Fibroblast of the conjunctiva (primary cell): ENCODE measurements at regions not wholly inside any gene's neighbourhood (a gene's known extent, or its start where the extent isn't known, plus 50 kb on each side); places are given as distances from the start of the nearest gene placed in this dataset.
A peak's percentile ranks its signal among the peaks of the same experiment; 100 is the strongest.
"Not testable (repeated sequence)": the region's sequence is repeated elsewhere in the genome, so short reads cannot be mapped to it uniquely, and the experiment has no call there.

ENCODE experiments used
- DNase-seq: peaks from one replicate; pipeline ENCODE4 v3.0.0-alpha.2; 2010; ENCODE audit warnings: low read depth

- DNase-seq: no peak
These were observed 139.8 kb upstream of the LGR5 start for GRCh38 chr12:71299541-71300376.

DNA sequence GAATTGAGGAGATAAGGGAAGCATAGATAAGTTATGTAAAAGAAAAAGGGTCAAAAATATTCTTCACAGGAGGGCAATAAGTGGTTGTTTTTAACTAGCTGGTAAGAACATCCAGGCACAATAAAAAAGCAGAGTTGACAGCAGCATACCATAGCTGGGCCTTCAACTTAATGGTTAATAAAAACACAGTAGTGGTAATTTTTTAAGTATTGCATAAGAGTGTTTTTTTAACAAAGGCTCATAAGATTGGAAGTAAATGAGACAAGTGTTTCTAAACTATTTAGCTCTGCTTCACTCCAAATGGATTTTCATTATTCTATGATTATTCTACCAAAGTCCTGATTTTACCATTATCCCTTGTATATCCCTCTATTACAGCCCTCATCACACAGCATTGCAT lies 140.1 kb upstream of the TSPAN8 start:
- no peak for DNase-seq

- DNase-seq: no peak
These were observed 138.2 kb upstream of the TSPAN8 start for GRCh38 chr12:71295953-71296352.

- no peak for DNase-seq
These were observed 133.9 kb upstream of the TSPAN8 start for GRCh38 chr12:71291746-71292145.

GRCh38 chr12:71283883-71284282 lies 126.1 kb upstream of the TSPAN8 start:
- no peak for DNase-seq

DNA sequence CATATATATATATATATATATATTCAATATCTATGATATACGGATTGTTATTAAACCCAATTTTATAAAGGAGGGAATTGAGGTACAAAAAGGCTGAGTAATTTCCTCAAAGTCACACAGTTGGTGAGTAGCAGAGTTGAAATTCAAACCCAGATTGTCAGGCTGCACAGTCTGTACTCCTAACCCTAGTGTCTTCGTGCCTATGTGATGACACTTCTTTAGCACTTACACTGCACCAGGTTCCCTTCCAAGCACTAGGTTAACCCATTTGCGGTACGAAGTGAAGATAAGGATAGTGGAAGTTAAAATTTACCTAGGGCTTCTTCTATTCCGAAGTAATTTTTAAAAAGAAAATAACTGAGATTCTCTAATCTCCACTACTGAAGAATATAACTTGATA lies 125.1 kb upstream of the TSPAN8 start:
- DNase-seq: no peak

- no peak for DNase-seq
These were observed 124.2 kb upstream of the TSPAN8 start for GRCh38 chr12:71282020-71282419.

DNA sequence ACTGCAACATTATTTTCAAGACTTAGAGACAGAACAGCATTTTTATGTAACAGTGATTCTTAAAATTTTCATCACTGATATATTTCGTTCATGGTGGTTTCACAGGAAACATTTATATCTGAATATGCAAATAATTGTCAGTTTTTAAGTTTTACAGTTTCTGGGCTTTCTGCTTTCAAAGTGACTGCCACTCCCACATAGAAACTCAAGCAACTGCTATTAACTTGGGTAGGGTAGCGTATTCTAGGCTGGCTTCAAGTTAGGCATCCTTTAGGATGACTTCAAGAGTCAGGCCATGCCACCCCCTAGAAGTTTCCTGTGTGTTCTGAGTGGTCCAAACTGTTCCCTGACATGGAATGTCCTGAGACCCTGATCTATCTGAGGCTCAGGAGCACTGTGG lies 123.6 kb upstream of the TSPAN8 start:
- no peak for DNase-seq

DNA sequence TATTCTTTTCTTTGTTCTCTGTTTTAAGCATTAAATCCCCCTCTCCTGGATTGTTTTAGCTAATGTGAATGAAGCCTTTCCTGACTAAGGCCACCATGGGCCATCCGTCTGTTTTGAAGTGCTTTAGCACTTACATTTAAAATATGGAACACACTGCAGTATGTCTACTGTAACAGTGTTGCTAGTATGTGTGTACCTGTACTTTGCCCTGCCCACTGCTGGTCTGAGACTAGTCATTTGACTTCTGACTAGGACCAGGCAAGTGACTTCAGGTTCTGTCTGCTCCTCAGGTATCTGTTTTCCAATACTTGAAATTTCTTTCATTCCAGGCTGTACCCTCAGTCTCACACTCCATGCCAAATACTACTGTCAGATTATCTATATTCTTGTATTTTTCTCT lies 120.1 kb upstream of the TSPAN8 start:
- no peak for DNase-seq

- no peak for DNase-seq
These were observed 118.7 kb upstream of the TSPAN8 start for GRCh38 chr12:71276541-71276940.

GRCh38 chr12:71270794-71271193 lies 113.0 kb upstream of the TSPAN8 start:
- DNase-seq: not testable (repeated sequence)

DNA sequence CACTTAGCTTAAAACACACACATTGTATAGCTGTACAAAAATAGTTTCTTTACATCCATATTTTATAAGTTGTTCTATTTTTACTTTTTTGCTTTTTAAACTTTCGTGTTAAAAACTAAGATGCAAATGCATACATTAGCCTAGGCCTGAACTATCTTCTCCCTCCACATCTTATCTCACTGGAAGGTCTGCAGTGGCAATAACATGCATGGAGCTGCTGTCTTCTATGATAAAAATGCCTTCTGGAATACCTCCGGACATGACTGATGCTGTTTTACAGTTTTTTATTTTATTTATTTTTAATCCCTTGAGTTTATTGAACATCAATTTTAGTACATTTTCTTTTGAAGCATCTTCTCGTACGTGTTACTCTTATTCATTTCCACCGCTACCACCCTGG lies 112.3 kb upstream of the TSPAN8 start:
- no peak for DNase-seq

DNA sequence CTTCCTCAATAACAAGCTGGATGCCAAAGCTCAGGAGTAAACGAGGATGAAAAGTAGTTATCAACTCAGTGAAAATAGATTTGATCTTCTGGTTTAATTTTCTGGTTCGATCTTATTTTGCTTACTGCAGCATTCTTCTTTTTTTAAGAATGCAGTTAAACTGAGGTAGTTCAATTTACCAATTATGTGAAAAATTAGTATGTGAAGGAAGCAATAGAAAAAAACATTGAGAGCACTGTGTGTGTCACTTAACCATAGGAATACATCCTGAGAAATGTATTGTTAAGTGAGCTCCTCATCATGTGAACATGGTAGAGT lies 111.4 kb upstream of the TSPAN8 start:
- no peak for DNase-seq

GRCh38 chr12:71268598-71269280 lies 110.9 kb upstream of the TSPAN8 start:
- no peak for DNase-seq

DNA sequence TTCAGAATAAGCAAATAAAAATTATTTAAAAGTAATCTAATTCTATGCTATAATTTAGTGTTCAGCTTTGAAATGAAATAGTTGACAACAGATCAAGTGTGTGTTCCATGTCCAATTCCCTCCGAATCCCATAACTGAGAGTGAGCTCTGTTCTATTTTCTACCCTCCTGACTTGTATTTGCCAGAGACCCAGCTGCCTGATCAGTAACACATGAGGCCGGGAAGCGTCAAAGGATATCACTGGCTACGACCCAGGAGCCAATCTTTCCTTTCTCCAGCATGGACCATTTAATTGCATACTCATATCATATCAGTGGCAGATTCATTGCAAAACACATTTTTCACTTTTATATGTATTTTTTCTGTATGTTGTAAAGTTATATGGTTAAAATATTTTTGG lies 108.8 kb upstream of the TSPAN8 start:
- no peak for DNase-seq

DNA sequence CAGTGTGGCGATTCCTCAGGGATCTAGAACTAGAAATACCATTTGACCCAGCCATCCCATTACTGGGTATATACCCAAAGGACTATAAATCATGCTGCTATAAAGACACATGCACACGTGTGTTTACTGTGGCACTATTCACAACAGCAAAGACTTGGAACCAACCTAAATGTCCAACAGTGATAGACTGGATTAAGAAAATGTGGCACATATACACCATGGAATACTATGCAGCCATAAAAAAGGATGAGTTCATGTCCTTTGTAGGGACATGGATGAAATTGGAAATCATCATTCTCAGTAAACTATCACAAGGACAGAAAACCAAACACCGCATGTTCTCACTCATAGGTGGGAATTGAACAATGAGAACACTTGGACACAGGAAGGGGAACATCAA lies 107.9 kb upstream of the TSPAN8 start:
- not testable (repeated sequence) for DNase-seq

GRCh38 chr12:71262466-71262865 lies 104.7 kb upstream of the TSPAN8 start:
- no peak for DNase-seq

GRCh38 chr12:71252473-71252872 lies 94.7 kb upstream of the TSPAN8 start:
- no peak for DNase-seq

DNA sequence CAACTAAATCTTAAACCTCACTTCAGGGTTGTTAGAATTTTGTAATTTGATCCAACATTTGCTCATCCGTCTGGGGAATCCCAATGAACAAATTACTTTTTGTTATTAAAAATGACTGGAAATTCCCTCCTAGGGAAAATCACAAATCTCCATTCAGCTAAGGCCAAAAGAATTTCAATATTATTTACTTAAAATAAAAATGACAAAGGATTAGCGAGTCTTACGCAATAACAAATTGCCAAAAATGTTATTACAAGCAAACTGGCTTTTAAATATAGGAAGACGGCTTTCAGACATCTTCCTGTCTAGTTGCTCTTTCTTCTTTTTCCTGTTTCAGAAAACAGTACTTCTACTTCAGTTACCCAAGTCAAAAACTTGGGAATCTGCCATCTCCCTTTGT lies 92.4 kb upstream of the TSPAN8 start:
- no peak for DNase-seq

DNA sequence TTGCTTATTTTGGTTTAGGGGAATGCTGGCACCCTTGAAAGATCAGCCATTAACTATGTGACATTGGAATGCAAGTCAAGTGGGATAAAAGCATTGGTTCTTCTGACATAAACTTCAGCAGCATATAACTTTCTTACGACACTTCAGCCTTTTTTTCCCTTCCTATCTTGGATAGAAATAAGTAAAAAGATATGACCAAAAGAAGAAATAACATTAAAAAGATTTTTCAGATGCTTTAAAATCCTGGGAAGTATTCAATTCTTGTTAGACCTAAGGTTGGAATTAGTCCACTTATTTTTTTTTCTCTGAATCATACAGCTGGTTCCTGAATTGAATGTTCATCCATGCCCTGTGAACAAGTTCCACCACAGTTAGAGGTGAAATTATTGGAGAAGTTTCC lies 85.6 kb upstream of the TSPAN8 start:
- no peak for DNase-seq

GRCh38 chr12:71242511-71242910 lies 84.7 kb upstream of the TSPAN8 start:
- peak; percentile 1 for DNase-seq

DNA sequence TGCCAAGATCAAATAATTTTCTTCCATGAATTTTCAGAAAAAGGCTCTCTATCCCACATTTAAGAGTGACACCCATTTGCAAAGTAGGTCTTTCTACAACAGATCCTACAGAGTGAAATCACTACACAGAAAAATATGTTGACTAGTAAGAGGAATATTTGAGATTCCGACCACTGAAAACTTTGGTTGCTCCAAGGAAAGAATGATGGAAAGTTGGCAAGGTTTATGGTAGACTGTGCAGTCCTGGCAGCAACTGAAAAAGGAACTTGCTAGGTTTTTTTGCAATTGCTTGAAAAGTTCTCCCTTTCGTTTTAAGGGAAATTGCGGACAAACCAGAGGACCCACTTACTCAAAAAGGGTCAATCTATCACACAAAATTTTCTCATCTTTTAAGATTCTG lies 83.1 kb upstream of the TSPAN8 start:
- DNase-seq: no peak

DNA sequence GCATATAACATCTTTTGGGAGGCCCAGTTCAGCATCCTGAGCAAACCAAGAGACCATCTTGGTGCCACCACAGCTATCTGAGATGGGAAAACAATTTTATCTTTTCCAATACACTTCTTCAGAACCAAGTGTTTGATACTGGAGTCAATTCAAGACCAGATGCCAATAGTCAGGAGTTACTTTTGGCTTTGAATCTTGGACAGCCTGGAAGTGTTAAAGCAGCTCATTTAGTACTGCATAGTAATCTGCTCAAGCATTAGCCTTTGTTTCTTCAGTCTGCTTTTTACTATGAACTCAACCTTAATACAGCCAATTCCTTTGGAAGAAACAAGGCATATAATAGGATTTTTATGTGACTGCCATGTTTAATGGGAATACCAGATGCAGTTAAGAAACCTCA lies 81.9 kb upstream of the TSPAN8 start:
- no peak for DNase-seq

DNA sequence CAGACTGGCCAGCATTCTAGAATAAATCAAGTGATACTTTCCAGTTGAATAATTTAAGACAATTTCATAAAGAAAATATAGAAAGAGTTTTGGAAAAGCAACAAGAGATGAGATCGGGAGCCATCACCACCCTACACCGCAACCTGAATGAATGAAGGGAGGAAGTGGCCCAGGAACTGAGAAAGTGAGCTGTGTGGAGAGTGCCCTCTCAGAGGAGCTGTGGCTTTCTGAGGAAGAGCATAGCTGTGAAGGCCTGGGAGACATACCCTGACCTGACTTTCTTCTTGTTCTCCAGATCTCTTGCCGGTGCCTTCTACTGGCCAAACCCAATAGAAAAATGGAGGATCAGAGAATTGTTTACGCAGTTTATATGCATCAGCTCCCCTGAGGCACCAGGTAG lies 79.3 kb upstream of the TSPAN8 start:
- no peak for DNase-seq
